ENCODE measurements at regions not wholly inside any gene's neighbourhood (a gene's known extent, or its start where the extent isn't known, plus 50 kb on each side); places are given as distances from the start of the nearest gene placed in this dataset.

- Histone ChIP-seq H3K4me1 (no peaks in the 10 kb centered on the region), H3K27ac (no peak overlapping the region), H3K36me3 (no peaks in the 10 kb centered on the region), H3K4me3 (no peak overlapping the region), H3K27me3 (no peaks in the 10 kb centered on the region), H3K9me3 (no peaks in the 10 kb centered on the region)
- DNase-seq (ENCODE audit: low spot score in 2 of 2), result no peak
- TF ChIP-seq POLR2AphosphoS5 (IDR thresholded peaks at IDR 0.05) (no peak), CTCF (IDR thresholded peaks at IDR 0.05) (no peak)
- 58% methylated on average over 3 of the region's 3 CpGs for WGBS
Observed at GRCh38 chr6:164414695-164415094, 894.7 kb downstream of the C6orf118 start.

DNA sequence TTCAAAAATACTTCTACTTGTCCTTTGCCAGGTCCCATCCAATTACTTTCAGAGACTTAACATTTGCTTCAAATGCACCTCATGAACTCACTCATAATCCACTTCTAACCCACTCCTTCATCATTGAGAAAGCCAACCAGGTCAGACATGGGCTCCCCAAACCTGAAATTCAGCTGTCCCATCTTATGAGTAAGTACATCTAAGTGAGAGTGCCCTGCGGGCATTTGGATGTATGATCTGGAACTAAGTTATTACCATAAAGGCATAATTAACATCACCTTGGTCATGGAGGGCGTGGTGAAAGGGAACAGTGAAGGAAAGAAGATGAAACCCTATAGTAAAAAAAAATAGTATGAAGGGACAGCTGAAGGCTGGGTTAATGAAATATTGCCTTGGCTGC, 896.8 kb downstream of the C6orf118 start:
- Histone ChIP-seq H3K27ac (no peak overlapping the region), H3K27me3 (no peaks in the 10 kb centered on the region), H3K9me3 (no peaks in the 10 kb centered on the region), H3K4me1 (no peaks in the 10 kb centered on the region), H3K36me3 (no peaks in the 10 kb centered on the region), H3K4me3 (no peak overlapping the region)
- DNase-seq (ENCODE audit: low spot score in 2 of 2), result no peak
- TF ChIP-seq POLR2A (IDR thresholded peaks at IDR 0.05) (no peak), EP300 (IDR thresholded peaks at IDR 0.05) (no peak), POLR2AphosphoS5 (IDR thresholded peaks at IDR 0.05) (no peak), CTCF (IDR thresholded peaks at IDR 0.05) (no peak)
- WGBS, result 52% methylated on average over 2 of the region's 2 CpGs

DNA sequence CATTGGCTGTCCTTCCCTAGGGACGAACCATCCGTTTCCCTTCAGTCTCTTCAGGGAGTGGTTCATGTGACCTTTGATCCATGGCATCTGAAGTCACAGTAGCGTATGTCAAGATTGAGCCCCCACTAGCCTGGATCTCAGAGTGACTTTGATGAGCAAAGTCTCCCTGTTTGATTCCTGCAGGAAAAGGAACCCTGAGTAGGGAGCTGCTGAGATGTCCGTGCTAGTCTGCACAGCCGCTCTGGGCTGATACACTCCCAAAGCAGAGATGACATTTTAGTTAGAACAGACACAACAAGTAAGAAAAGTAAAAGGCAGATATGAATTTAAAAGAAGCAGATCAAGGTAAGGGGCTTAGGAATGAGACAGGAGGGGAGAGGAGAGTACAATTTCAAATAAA, 899.4 kb downstream of the C6orf118 start:
- Histone ChIP-seq H3K4me3 (no peak overlapping the region), H3K36me3 (no peaks in the 10 kb centered on the region), H3K4me1 (no peaks in the 10 kb centered on the region), H3K27me3 (no peaks in the 10 kb centered on the region), H3K27ac (no peak overlapping the region), H3K9me3 (no peaks in the 10 kb centered on the region)
- TF ChIP-seq EP300 (IDR thresholded peaks at IDR 0.05) (no peak), POLR2AphosphoS5 (IDR thresholded peaks at IDR 0.05) (no peak), POLR2A (IDR thresholded peaks at IDR 0.05) (no peak), CTCF (IDR thresholded peaks at IDR 0.05) (no peak)
- no peak for DNase-seq (ENCODE audit: low spot score in 2 of 2)
- WGBS, result 75% methylated on average over 4 of the region's 5 CpGs

DNA sequence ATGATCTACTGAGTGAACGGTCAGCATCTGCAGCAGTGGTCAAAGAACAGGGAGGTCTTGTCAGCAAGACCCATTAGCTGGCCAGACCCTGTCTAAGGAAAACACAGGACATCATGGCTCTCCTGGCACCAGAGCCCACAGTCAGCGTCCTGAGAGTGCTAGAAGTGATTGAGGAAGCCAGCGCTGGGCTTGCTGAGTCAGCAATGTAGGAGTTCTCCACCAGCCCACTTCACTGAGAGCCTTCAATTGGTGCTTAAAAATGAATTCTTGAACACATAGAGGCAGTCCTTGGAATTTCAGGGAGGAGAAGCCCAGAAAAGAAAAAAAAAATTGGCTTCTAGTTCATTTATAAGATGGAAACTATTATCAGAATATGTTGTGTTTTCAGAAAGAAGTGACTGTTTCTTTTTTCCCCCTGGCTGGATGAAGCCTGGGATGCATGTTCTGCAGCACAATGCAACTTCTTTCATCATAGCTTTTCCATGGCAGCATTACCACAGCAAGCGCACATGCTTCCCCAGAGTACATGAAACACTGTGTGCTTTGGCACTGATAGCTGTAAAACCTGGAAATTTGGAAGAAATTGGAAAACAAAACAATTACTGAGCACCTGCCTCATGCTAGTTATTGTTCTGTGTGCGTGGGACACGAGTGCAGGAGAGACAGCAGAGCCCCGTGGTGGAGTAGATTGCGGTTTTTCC, 899.9 kb downstream of the C6orf118 start:
- DNase-seq (ENCODE audit: low spot score in 2 of 2), result no peak
- Histone ChIP-seq H3K27ac (no peak overlapping the region), H3K36me3 (no peaks in the 10 kb centered on the region), H3K4me3 (no peak overlapping the region), H3K4me1 (no peaks in the 10 kb centered on the region), H3K9me3 (no peaks in the 10 kb centered on the region), H3K27me3 (no peaks in the 10 kb centered on the region)
- WGBS, result 76% methylated on average over 8 of the region's 8 CpGs
- no peak for TF ChIP-seq CTCF (IDR thresholded peaks at IDR 0.05)
- no peak for TF ChIP-seq POLR2A (IDR thresholded peaks at IDR 0.05)
- no peak for TF ChIP-seq EP300 (IDR thresholded peaks at IDR 0.05)
- no peak for TF ChIP-seq POLR2AphosphoS5 (IDR thresholded peaks at IDR 0.05)

GRCh38 chr6:164408868-164409267, 900.5 kb downstream of the C6orf118 start:
- Histone ChIP-seq H3K27ac (no peak overlapping the region), H3K4me3 (no peak overlapping the region), H3K36me3 (no peaks in the 10 kb centered on the region), H3K27me3 (no peaks in the 10 kb centered on the region), H3K4me1 (no peaks in the 10 kb centered on the region), H3K9me3 (no peaks in the 10 kb centered on the region)
- 58% methylated on average over 5 of the region's 5 CpGs for WGBS
- TF ChIP-seq EP300 (IDR thresholded peaks at IDR 0.05), result no peak
- no peak for TF ChIP-seq POLR2A (IDR thresholded peaks at IDR 0.05)
- TF ChIP-seq POLR2AphosphoS5 (IDR thresholded peaks at IDR 0.05), result no peak
- no peak for TF ChIP-seq CTCF (IDR thresholded peaks at IDR 0.05)
- DNase-seq (ENCODE audit: low spot score in 2 of 2), result no peak
